Transverse colon (tissue), 4 donors: ENCODE measurements at regions not wholly inside any gene's neighbourhood (a gene's known extent, or its start where the extent isn't known, plus 50 kb on each side); places are given as distances from the start of the nearest gene placed in this dataset.

Experiments used
- CTCF ChIP-seq, 5 experiments: fragments of 200-600 bp in 3 of 5; fragments of 450-650 bp in 2 of 5; sonication (generic) in 3 of 5; IDR thresholded peaks; 1 replicate in 2 of 5; 2 replicates in 3 of 5; pipeline ENCODE4 v1.5.1; 2016 to 2017; ENCODE audit warnings: antibody characterized with exemption in 5 of 5, inconsistent platforms in 3 of 5, mild to moderate bottlenecking in 2 of 5, moderate library complexity in 1 of 5
- POLR2AphosphoS5 ChIP-seq, 3 donors: sonication (generic); formaldehyde crosslinking; IDR thresholded peaks; one replicate each; pipeline ENCODE4 v1.6.1; 2016; ENCODE audit warnings: antibody characterized with exemption in 3 of 3

GRCh38 chr9:89256225-89256624, 54.8 kb upstream of the CKS2 start:
- no peak for TF ChIP-seq CTCF (IDR thresholded peaks at IDR 0.05)
- no peak for TF ChIP-seq POLR2AphosphoS5 (IDR thresholded peaks at IDR 0.05)
